H1 (cell line): ENCODE measurements at regions not wholly inside any gene's neighbourhood (a gene's known extent, or its start where the extent isn't known, plus 50 kb on each side); places are given as distances from the start of the nearest gene placed in this dataset.

Experiments
- TF ChIP-seq, protein P1 (sequence below): IDR thresholded peaks from 2 replicates; pipeline ENCODE4 v1.6.1; 2012; ENCODE audit warnings: low read length, inconsistent platforms

DNA sequence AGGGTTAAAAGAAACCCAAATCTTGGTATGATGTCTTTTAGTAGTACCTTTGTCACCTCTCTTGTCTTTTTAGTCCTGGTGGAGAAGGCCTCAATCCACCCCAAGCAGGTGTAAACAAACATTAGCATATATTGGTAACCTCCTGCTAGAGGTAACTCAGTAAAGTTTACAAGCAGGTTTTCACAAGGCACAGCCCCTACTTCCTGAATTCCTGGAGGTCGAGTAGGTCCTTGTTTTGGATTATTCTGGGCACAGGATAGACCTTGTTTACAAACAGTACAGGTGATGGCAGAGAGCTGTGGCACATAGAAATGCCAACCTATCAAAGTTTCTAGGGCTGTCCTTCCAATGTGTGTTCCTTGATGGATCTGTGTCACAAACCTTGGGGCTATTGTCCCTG lies 99.1 kb downstream of the ALG10 start (continued):
- TF ChIP-seq, protein P1, sequence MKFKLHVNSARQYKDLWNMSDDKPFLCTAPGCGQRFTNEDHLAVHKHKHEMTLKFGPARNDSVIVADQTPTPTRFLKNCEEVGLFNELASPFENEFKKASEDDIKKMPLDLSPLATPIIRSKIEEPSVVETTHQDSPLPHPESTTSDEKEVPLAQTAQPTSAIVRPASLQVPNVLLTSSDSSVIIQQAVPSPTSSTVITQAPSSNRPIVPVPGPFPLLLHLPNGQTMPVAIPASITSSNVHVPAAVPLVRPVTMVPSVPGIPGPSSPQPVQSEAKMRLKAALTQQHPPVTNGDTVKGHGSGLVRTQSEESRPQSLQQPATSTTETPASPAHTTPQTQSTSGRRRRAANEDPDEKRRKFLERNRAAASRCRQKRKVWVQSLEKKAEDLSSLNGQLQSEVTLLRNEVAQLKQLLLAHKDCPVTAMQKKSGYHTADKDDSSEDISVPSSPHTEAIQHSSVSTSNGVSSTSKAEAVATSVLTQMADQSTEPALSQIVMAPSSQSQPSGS = no peak
